GM20431 (cell line): ENCODE measurements at regions not wholly inside any gene's neighbourhood (a gene's known extent, or its start where the extent isn't known, plus 50 kb on each side); places are given as distances from the start of the nearest gene placed in this dataset.
"Not testable (repeated sequence)": the region's sequence is repeated elsewhere in the genome, so short reads cannot be mapped to it uniquely, and the experiment has no call there.

Source experiments
- in situ Hi-C: fragments of 300-500 bp; cut with MseI, MboI; formaldehyde crosslinking; loops from one replicate; pipeline ENCODE4 v1.15.0; 2020; ENCODE audit warnings: low sequenced_read_pairs; ENCODE audit not compliant: unreplicated experiment

DNA sequence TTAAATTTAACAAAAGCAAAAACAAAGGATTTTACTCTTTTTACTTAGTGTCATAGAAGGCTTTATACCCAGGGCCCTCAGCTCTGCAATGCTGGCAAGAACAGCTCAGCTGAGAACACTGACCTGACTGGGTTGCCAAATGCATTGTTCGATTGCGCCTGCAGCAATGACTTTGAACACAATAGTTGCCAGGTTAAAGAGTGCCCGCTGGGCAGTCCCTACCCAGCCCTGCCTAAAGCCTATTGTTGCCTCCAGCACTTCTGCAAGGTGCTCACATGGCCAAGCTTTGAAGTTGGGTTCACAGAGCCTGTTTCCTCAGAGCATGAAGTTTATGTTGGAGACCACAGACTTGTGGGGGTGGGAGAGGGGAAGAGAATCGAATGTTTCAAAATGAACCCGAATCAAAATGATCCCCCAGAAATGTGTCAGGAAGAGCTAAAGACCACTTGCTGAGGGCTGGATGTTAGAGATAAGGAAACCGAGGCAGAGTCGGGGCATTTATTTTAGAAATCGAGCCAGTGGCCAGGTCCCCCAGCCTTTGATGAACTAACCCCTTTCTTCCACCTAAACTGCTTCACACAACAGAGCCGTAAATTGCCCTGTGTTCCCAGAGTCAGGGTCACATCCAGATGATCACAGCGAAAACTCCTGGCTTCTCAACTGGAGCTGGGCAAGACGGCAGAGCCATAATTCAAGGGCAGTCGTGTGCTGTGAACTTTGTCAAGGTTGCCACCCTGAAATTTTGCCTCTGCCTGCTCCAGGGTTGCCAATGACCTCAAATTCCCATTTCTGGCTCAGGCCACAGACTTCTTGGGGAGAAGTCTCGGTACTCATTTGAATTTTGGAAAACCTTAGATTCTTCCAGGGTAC, 55.0 kb downstream of the FOXA2 start:
- in situ Hi-C loops = no loop called here

DNA sequence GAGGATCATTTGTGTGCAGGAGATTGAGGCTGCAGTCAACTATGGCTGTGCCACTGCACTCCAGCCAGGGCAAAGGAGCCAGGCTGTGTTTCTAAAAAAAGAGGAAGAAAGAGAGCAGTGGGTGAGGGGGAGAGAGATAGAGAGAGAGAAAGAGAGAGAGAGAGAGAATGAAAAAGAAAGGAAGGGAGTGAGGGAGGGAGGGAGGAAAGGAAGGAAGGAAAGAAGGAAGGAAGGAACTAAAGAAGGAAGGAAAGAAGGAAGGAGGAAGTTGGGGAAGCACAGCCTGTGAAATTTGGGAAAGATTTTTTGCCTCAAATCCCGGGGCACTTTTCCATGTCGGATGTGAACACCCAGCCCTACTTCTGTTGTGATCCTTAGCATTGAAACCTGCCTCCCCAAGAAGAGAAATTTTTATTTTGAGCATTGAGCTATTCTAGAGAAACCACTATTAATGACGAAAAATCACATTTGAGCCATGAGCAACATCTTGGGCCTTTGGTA, 57.8 kb downstream of the FOXA2 start:
- in situ Hi-C loops = no loop called here

DNA sequence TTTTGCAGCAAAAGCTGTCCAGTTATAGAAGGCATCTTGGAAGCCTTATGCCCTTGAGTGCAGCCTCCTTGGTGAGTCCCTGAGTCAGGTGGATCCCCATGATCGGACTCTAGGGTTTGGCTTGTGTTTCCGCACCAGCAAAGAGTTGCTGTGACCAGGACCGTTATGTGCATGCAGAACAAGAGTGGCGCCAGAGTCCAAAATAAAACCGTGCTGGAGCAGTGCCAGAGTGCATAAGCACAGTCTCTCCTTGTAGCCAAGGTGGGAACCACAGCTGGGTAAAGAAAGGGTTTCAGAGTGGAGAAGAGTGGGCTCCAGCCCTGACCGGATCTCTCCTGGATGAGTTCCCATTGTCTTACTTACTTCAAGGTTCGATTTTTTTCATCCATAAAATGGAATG, 58.6 kb downstream of the FOXA2 start:
- in situ Hi-C loops = no loop called here

DNA sequence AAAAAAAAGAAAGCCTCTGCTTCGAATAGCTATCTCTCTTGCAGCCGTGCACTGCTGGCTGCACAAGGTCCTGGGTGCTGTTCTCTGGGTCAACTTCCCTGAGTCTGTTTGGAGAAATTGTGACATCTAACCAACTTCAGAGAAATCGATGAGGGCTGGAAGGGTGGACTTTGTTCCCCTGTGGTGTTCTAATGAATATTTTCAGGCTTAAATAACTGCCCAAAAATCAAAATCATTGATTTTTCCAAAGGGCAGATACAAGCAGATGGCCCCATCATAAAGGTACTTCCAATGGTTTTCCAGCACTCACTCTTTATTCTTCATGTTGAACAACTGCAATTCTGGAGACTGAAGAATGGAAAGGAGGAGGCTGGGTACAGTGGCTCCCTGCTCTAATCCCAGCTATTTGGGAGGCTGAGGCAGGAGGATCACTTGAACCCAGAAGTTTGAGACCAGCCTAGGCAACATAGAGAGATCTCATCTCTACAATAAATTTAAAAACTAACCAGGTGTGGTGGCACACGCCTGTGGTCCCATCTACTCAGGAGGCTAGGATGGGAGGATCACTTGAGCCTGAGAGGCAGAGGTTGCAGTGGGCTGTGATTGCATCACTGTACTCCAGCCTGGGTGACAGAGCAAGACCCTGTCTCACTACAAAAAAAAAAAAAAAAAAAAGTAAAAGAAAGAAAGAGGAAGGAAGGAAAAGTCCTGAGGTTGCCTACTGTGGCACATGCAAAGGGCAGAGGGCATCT, 59.1 kb downstream of the FOXA2 start:
- in situ Hi-C loops = no loop called here

DNA sequence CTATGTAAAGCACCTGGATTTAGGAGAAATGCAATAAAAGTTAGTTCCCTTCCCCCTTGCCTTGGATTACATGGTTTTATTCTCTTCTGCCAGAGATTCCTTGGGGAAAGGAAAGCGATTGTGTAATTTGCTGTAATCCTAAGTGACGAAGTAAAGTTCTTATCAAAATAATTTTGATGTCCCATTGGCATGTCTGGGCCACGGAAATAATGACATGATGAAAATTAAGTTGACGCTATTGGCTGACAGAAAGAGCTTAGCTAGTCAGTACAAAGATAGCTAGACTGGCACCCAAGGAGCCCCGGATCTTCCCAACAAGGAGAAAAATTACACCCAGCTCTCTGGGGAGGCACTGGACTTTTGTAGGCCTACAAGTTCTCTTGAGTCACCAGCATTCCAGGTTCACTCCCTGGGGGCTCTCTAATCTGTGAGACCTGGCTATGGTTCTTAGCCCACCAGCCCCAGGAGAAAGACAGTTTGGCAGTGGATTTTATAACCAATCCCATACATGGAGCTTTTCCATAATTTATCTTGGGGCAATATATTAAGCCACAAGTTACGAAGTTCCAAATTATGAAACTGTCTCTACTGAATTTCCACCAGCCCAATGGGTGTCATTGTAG, 59.9 kb downstream of the FOXA2 start:
- in situ Hi-C loops = no loop called here

DNA sequence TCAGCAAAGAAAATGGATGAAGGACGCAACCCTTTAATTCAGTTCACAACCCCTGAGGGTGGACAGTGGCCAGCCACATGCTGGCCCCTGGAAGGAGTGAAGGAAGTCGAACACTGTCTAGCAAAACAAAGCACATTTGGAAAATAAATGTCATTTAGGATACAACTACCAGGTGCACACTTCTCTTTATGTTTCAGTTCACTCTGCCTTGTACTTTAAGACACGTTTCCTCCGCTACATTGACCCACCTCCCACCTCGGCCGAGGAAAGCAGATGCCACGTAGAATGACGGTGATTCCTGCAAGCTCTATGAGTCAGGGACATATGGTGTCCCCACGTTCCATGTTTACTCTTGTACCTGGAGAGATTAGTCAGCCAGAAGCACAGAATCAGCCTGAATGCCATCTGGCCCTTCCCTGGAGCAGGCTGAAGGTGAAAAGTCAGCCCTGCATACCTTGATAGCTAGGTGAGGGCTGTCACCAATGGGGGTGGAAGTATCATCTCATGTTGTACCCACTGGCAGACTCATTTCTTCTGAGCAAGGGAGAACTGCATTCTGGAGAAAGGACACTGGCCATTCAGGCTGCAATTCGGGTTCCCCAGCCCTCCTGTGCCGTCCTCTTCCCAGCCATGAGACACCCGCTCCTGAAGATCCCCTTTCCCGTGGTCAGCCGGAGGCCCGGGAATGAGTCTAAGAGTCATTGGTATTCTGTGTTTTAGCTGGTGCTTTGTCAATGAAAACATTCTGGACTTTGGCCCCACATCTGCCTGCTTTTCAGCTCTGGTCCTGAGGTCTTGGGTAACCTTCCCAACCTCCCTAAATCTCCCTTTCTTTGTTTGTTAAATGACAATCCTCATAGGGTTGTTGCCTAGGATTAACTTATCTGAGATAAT, 60.6 kb downstream of the FOXA2 start:
- in situ Hi-C loops = no loop called here

DNA sequence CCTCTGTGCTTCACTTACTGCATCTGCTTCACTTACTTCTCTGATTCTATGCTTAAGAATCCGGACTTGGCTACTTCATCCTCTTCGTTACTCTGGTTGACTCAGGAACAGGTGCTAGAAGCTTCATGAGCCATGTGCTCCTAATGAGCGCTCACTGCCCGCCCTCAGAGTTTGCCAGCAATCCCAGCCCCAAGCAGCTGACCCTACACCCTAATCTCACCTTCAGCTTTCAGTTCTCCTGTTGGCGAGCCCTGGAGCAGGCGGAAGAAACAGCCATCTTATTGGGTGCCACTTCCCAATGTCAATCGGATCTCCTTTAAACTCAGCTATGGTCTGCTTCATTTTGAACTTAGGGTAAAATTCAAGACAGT, 61.3 kb downstream of the FOXA2 start:
- in situ Hi-C loops = no loop called here

DNA sequence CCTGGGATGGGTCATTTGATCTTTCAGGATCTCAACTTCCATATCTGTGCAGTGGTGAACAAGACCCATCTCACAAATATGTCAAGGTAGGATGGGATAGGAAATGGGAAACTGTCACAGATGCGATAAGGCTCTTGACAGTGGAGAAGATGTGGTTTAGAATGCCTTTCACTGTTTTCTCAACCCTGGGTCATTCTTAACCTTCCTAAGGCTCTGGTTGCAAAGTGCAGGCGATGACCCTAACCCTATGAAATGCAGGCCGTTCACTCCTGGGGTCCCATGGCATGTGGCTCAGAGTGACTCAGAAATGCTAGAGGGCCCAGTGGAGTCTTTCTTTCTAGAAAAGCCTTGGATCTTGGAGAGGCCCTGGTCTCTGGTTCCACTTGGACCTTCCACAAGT, 61.7 kb downstream of the FOXA2 start:
- in situ Hi-C loops = no loop called here

DNA sequence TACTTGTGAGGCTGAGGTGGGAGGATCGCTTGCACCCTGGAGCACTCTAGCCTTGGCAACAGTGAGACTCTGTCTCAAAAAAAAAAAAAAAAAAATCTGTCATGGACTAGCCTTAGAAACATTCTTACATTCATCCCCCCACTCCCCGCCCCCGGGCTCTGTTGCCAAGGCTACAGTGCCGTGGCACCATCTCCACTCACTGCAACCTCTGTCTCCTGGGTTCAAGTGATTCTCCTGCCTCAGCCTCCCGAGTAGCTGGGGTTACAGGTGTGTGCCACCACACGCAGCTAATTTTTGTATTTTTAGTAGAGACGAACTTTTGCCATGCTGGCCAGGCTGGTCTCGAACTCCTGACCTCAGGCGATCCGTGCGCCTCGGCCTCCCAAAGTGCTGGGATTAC, 62.4 kb downstream of the FOXA2 start:
- in situ Hi-C loops = not testable (repeated sequence)

DNA sequence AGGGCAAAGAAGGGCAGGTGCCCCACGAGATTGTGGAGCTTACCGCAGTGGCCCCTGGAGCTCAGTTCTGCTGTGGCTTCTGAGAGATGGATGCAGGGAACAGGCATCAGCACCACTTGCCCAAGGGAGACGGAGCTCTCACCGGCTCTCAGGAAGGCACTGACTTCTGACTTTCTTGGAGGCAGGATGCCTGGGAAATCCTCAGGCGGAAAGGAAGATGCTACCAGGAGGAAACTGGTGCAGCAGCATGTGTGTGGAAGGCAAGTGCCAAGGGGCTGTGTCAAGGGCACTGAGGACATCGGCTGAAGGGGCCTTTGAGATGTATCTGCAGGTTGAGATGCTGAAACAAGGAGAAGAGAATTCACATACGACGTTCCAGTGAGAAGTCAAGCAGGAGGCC, 64.0 kb downstream of the FOXA2 start:
- in situ Hi-C loops = no loop called here

DNA sequence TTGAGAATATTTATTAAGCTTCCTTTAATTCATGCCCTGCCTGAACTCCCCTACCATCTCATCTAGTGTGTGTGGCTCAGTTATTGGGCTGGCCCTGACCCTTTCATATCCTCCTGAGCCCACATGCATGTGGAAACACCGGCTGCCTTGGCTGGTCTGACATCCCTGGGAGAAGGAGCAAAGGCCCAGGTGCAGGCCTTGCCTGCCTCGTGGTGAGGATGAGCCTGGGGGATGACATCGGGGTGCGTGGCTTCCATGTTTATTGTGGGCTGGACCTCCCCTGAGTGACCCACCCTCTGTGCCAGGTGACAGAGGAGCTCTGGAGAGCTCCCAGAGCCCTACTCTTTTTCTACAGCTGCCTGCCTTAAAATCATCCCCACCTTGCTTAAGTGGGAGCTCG, 69.1 kb downstream of the FOXA2 start:
- in situ Hi-C loops = no loop called here

DNA sequence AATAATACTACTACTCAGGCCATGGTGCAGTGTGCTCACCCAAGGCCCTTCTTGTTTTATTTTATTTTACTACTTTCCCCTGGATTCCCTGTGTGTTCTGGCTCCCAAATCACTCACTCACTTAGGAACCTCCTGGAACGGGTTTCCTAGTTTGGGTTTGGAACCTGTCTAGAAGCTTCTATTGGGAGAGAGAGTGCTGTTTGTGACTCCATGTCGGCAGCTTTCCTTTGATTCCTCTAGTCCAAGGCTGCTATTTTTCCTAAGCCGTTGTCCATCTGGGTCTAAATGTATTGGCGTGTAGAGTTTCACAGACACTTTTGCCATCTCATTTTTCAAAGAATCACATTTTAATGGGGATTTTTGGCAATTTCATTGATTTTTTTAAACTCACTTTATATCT, 70.8 kb downstream of the FOXA2 start:
- in situ Hi-C loops = no loop called here

DNA sequence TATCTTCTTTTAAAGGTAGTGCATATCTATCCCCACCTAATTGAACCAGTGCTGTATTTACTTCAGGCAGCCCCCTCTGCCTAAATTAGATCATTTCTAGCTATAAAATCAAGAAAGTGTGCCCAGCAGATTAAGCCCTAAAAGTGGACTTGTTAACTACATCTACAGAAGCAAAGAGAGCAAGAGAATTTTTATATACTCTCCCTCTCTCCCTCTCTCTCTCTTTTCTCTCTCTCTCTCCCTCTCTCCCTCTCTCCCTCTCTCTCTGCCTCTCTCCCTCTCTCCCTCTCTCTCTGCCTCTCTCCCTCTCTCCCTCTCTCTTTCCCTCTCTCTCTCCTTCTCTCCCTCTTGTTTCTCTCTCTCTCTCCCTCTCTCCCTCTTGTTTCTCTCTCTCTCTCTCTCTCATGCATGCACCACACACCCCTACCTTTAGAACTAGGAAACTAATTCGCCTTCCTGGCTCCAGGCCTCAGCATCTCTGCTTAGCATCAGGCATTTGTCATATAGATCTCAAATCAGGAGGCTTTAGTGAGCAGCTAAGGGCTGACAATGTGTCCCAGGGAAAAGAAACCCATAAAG, 71.4 kb downstream of the FOXA2 start:
- in situ Hi-C loops = no loop called here

DNA sequence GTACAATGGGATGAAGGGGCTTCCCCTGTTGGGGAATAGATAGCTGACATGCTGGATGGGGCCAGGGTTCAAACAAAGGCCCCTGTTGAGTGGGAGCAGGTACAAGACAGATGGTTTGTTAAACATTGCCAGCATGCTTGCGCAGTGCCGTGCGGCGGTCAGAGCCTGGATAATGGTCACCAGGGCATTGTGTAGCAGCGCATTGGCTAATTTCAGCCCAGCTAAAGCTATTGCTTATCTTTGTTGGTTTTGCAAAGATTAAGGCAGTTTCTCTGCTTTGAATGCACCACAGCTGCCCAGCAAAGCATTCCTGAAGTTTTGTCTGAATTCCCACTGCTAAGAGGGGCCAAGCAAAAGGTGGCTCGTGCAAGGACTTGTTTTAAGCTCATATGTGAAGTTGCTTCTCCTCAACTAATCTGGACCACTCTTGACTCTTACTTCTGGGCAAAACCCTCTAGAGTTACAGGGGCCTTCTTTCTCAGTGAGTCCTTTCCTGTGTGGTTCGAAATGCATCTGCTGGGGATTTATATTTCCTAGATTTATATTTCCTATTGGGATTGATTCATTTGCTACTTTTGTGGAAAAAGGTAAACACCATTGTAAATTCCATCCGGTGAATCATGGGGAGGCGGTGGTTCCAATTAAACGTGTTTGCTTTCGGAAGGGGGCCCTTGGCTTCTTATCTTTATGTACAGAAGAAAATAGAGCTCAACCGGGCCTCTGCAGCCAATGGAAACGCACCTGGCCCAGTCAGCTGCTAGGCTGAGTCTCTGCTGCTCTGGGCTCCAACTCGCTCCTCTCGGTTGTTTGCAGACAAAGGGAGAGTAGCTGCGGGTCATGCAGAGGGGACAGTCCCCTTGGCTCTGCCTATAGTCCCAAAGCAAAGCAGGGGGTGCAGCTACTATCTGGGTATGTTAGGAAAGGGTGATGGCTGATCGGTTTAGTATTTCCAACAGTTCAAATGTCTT, 72.1 kb downstream of the FOXA2 start:
- in situ Hi-C loops = no loop called here

DNA sequence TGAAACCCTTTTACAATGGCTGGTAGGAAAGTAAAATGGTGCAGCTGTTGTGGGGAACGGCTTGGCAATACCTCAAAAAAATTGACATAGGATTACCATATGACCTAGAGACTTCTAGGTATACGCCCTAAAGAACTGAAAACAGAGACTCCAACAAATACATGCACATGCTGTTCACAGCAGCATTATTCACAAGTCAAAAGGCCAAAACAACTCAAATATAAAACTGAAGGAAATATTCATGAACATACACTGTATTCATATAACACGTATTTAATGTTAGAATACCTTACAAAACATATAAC, 74.6 kb downstream of the FOXA2 start:
- in situ Hi-C loops = no loop called here

DNA sequence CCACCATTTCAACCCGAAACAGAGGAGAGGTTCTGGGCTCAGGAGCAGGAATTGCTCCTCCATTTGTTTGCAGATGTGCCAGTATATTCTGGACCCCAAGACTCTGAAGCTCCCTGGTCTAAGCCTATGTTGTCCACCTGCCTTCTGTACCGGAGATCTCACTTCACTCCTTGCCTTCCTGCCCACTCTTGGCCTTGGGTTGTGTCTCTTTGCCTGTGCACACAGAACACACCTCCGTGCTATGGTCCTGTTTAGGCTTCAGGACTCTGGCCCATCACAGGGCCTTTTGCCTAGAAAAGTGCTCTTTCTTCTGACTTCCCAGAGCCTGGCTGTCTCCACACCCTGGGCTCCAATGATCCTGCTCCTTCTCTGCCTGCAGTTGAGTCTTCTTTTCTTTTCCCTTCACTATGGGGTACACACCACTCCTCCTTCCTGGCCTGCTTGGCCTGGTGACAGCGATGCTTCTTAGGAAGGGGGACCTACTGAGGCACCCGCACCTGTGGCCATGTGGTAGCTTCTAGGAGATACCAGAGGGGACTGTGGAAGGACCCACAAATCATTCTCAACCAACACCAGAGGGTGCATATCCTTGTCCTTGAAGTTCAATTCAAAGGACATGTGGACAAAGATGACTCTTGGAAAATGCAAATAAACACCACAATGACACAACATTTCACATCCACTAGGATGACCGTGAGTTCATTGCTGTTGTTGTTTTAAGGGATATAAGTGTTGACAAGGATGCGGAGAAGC, 75.1 kb downstream of the FOXA2 start:
- in situ Hi-C loops = no loop called here

DNA sequence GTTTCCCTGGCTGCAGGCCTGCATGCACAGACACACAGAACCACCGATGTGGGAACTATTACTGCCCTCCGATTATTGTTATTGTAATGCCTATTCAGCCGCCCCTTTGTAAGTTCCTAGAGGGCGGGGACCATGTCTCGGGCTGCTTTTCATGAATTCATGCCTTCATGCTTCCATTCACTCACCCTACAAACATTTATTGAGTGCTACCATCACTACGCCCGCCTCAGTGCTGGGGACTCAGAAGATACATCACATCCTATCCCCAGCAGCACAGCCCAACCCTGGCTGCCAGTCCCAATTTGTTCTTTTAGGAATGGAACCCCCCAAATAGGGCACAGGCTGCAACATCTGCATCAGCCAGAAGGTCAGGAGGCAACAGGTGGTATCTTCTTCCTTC, 75.9 kb downstream of the FOXA2 start:
- in situ Hi-C loops = no loop called here
